Activated CD8-positive, alpha-beta T cell treated with anti-CD3 and anti-CD28 coated beads for 36 hours (primary cell): ENCODE measurements at regions not wholly inside any gene's neighbourhood (a gene's known extent, or its start where the extent isn't known, plus 50 kb on each side); places are given as distances from the start of the nearest gene placed in this dataset.
"Not testable (repeated sequence)": the region's sequence is repeated elsewhere in the genome, so short reads cannot be mapped to it uniquely, and the experiment has no call there.

ENCODE experiments used
- ATAC-seq: fragments of 200-7000 bp; cut with Tn5 transposase; one replicate; pipeline ENCODE4 v1.10.0; 2021; ENCODE audit warnings: mild to moderate bottlenecking, moderate library complexity
- CTCF ChIA-PET: fragments of 350-600 bp; sonication (Branson Sonifier 250); formaldehyde crosslinking; loops from one replicate; lab custom pipeline; 2021; ENCODE audit warnings: antibody characterized with exemption; lab: Charles Lee
- POLR2A ChIA-PET: fragments of 350-600 bp; sonication (Branson Sonifier 250); formaldehyde crosslinking; loops from one replicate; lab custom pipeline; 2021; ENCODE audit warnings: antibody characterized with exemption; lab: Charles Lee
- DNase-seq: peaks from one replicate; pipeline ENCODE4 v3.0.0-alpha.2; 2020
- H3K27ac Mint-ChIP-seq: one replicate; pipeline ENCODE4 v1.8.0; 2021; ENCODE audit warnings: mild to moderate bottlenecking, mixed read lengths
- H3K27me3 Mint-ChIP-seq: one replicate; pipeline ENCODE4 v1.8.0; 2021; ENCODE audit warnings: mixed read lengths
- H3K36me3 Mint-ChIP-seq: one replicate; pipeline ENCODE4 v1.8.0; 2021; ENCODE audit warnings: low read depth, mixed read lengths
- H3K4me1 Mint-ChIP-seq: one replicate; pipeline ENCODE4 v1.8.0; 2021; ENCODE audit warnings: low read depth, mixed read lengths
- H3K4me3 Mint-ChIP-seq: one replicate; pipeline ENCODE4 v1.8.0; 2021; ENCODE audit warnings: mild to moderate bottlenecking, moderate library complexity, mixed read lengths
- H3K9me3 Mint-ChIP-seq: one replicate; pipeline ENCODE4 v1.8.0; 2021; ENCODE audit warnings: mixed read lengths
- CTCF ChIP-seq: fragments of 200-600 bp; IDR thresholded peaks from one replicate; pipeline ENCODE4 v1.8.0; 2022; ENCODE audit warnings: antibody characterized with exemption, mild to moderate bottlenecking
- intact Hi-C: fragments of 100-400 bp; cut with micrococcal nuclease; formaldehyde crosslinking; loops from one replicate; pipeline ENCODE4 v1.10.0; 2022

DNA sequence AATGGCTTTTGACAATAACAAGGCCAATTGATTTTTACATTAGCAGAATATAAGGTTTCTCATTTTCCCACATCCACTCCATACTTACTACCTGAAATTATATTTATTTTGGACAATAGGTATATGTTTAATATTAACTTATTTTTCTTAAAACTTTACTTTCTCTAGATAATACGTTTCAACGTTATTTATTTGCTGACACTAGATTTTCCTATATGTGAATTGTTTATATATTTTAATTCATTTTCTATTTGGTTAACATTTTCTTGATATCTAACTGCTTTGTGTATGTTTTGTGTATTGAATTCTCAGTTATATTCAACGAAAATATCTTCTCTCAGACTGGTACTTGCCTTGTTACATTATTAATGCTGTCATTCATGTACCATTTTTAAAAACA, 199.9 kb upstream of the TMEFF2 start:
- no peaks in the 10 kb centered on the region for H3K9me3 Mint-ChIP-seq
- no peak for TF ChIP-seq CTCF
- POLR2A ChIA-PET = no interaction called here
- intact Hi-C loops = no loop called here
- H3K27me3 Mint-ChIP-seq = no peaks in the 10 kb centered on the region
- H3K27ac Mint-ChIP-seq = no peak overlapping the region
- CTCF ChIA-PET = no interaction called here
- no peaks in the 10 kb centered on the region for H3K36me3 Mint-ChIP-seq
- ATAC-seq = no peak
- DNase-seq = no peak
- H3K4me3 Mint-ChIP-seq = no peak overlapping the region
- no peaks in the 10 kb centered on the region for H3K4me1 Mint-ChIP-seq

GRCh38 chr2:192391041-192391440, 196.3 kb upstream of the TMEFF2 start:
- no peak for DNase-seq
- Mint-ChIP-seq H3K9me3 (peaks cover 4% of the 10 kb centered on the region), H3K4me3 (no peak overlapping the region), H3K27me3 (no peaks in the 10 kb centered on the region), H3K36me3 (no peaks in the 10 kb centered on the region), H3K4me1 (no peaks in the 10 kb centered on the region), H3K27ac (no peak overlapping the region)
- no peak for ATAC-seq
- CTCF ChIA-PET = no interaction called here
- no peak for TF ChIP-seq CTCF
- POLR2A ChIA-PET = no interaction called here
- intact Hi-C loops = no loop called here

DNA sequence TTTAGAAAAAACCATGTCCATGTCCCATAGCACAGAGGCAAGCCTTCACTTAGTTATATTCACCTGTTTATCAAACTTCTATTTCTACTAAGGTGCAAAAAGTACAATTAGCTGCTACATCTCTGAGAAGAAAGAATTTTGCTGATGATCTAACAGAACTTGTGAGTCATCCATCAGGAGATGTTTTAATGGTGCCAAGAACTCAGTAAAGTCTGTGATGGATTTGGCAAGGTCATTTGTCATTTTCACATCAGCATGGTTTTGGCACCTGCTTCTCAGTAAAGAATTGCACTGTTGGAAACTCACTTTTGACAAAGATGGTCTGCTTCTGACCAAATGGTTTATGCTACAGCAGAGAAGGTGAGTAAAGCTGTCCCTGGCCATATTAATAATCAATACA, 195.7 kb upstream of the TMEFF2 start:
- Mint-ChIP-seq H3K9me3 (peaks cover 4% of the 10 kb centered on the region), H3K4me3 (no peak overlapping the region), H3K36me3 (no peaks in the 10 kb centered on the region), H3K4me1 (no peaks in the 10 kb centered on the region), H3K27me3 (no peaks in the 10 kb centered on the region), H3K27ac (no peak overlapping the region)
- intact Hi-C loops = no loop called here
- TF ChIP-seq CTCF = no peak
- CTCF ChIA-PET = no interaction called here
- DNase-seq (no peak), ATAC-seq (no peak)
- POLR2A ChIA-PET = no interaction called here

- ATAC-seq, DNase-seq, H3K27me3 Mint-ChIP-seq, H3K9me3 Mint-ChIP-seq, CTCF ChIA-PET, H3K4me3 Mint-ChIP-seq, H3K27ac Mint-ChIP-seq, H3K36me3 Mint-ChIP-seq, POLR2A ChIA-PET, H3K4me1 Mint-ChIP-seq, intact Hi-C loops: not testable (repeated sequence)
These were observed 189.5 kb upstream of the TMEFF2 start for GRCh38 chr2:192384191-192384590.

DNA sequence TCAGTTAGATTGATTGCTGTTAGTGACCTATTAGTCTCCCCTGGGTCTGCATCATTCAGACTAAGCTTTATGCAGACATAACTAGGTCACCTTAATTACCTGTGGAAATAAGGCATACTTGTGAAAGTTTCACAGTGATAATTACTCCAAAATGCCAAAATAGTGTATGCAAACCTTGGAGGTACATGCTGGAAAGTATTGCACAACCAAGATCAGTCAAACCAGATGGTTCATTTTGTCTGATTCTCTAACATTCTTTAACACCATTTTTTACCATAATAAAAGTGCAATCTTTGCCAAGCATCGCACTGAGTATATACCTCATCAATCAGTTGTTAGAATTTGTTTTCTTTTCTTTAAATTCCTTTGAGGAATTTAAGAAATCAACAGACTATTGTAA, 186.3 kb upstream of the TMEFF2 start:
- Mint-ChIP-seq H3K9me3 (peaks cover 2% of the 10 kb centered on the region), H3K4me1 (no peaks in the 10 kb centered on the region), H3K27me3 (no peaks in the 10 kb centered on the region), H3K27ac (no peak overlapping the region), H3K36me3 (no peaks in the 10 kb centered on the region), H3K4me3 (no peak overlapping the region)
- TF ChIP-seq CTCF = no peak
- CTCF ChIA-PET = no interaction called here
- no peak for ATAC-seq
- intact Hi-C loops = no loop called here
- DNase-seq = no peak
- POLR2A ChIA-PET = no interaction called here

DNA sequence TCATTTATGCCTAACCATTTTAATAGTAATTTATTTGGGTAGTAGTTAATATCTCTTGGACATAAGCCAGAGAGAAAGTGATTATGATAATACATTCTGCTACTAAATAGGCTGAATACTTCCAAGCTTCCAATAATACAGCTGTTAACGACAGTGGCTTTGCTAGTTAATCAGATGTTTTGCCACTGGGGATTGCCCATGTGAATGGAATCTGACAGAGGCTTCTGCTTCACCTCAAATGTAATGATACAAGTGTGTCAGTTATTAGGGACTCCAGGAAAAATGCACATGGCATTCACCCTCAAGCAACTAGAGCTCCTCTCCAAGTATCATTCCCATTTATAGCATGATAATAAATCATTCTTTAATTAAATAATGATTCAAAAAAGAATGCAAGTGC, 185.0 kb upstream of the TMEFF2 start:
- CTCF ChIA-PET = no interaction called here

More for the DNA sequence above, 185.0 kb upstream of the TMEFF2 start:
- no peak overlapping the region for H3K4me3 Mint-ChIP-seq
- no peak for ATAC-seq
- no peak overlapping the region for H3K27ac Mint-ChIP-seq
- intact Hi-C loops = no loop called here
- peaks cover 2% of the 10 kb centered on the region for H3K9me3 Mint-ChIP-seq
- no peaks in the 10 kb centered on the region for H3K36me3 Mint-ChIP-seq
- no peaks in the 10 kb centered on the region for H3K4me1 Mint-ChIP-seq
- TF ChIP-seq CTCF = no peak
- POLR2A ChIA-PET = no interaction called here
- DNase-seq = no peak
- H3K27me3 Mint-ChIP-seq = no peaks in the 10 kb centered on the region
